ENCODE measurements at regions not wholly inside any gene's neighbourhood (a gene's known extent, or its start where the extent isn't known, plus 50 kb on each side); places are given as distances from the start of the nearest gene placed in this dataset.

DNA sequence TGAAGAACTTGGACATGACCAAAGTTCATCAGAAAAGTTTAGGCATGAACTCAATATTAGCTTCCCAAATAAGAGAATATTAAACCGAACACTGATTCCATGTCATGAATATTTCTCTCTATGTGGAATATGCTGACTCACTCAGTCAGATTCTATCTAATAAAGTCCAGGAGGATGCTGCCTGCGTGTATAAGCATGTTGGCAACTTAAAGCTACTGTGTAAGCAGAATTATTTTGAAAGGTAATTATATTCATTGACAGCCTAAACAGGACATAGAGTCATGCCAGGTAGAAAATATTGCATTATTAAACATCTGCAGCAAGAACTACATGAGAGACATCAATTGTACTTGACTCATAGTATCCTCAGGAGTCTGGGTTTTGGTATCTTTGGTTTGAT lies 367.9 kb upstream of the SPOCK3 start:
- no peak overlapping the region for H3K4me3 ChIP-seq
- no peak overlapping the region for H3K27ac ChIP-seq
- DNase-seq (ENCODE audit: low spot score), result no peak
- TF ChIP-seq, protein P1, sequence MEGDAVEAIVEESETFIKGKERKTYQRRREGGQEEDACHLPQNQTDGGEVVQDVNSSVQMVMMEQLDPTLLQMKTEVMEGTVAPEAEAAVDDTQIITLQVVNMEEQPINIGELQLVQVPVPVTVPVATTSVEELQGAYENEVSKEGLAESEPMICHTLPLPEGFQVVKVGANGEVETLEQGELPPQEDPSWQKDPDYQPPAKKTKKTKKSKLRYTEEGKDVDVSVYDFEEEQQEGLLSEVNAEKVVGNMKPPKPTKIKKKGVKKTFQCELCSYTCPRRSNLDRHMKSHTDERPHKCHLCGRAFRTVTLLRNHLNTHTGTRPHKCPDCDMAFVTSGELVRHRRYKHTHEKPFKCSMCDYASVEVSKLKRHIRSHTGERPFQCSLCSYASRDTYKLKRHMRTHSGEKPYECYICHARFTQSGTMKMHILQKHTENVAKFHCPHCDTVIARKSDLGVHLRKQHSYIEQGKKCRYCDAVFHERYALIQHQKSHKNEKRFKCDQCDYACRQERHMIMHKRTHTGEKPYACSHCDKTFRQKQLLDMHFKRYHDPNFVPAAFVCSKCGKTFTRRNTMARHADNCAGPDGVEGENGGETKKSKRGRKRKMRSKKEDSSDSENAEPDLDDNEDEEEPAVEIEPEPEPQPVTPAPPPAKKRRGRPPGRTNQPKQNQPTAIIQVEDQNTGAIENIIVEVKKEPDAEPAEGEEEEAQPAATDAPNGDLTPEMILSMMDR (IDR thresholded peaks at IDR 0.05), result no peak

DNA sequence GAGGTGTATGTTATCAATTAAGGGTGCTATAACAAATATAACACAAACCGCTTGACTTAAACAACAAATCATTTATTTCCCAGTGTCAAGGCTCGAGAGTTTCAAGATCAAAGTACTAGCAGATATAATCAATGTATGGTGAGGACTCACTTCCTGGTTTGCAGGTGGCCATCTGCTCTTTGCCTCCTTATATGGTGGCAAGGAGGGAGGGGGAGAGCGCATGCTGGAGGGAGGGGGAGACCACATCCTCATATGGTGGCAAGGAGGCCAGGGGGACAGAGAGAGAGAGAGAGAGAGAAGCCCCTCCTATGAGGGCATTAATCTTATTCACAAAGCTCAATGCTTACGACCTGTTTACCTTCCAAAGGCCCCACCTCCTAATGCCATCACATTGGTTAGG lies 372.3 kb upstream of the SPOCK3 start:
- Histone ChIP-seq H3K4me3 (no peak overlapping the region), H3K27ac (no peak overlapping the region)
- TF ChIP-seq, protein P1 (IDR thresholded peaks at IDR 0.05), result no peak
- DNase-seq (ENCODE audit: low spot score), result no peak

DNA sequence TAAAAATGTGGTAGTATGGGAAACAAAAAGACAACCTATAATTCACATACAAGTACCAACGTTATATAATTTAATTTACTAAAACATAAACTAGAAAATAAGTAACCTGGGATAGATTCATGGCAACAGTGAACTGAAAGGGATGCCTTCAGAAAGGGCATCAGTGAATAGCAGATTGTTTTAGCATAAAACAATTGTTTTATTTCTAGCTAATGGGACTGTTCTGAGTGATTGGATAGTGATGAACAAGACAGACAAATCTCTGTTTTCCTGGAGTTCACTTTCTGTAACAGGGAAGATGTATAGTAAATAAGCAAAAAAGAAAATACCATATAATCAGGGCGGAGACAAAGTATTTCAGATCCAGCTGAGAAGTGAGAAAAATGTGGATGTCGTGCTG lies 379.1 kb upstream of the SPOCK3 start:
- Histone ChIP-seq H3K4me3 (no peak overlapping the region), H3K27ac (no peak overlapping the region)
- DNase-seq (ENCODE audit: low spot score), result no peak
- TF ChIP-seq, protein P1 (IDR thresholded peaks at IDR 0.05), result no peak

DNA sequence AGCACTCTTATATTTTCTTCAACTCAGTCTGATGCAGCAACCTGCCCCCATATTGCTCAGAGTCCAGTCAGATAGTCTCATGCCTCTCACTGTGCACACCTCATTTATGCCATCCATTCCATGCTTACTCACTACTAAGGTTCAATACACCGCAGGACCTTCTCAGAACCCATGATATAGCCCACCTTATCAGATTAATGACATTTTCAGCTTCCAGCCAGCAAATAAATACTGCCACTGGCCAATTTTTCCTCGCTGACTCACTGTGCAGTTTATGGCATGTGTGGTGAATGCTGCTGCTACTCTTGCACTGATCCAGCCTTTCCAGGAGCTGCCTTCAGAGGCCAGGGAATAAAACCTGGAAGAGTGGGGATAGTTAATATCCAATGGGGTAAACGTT lies 380.6 kb upstream of the SPOCK3 start:
- Histone ChIP-seq H3K4me3 (no peak overlapping the region), H3K27ac (no peak overlapping the region)
- TF ChIP-seq, protein P1 (IDR thresholded peaks at IDR 0.05), result no peak
- no peak for DNase-seq (ENCODE audit: low spot score)

DNA sequence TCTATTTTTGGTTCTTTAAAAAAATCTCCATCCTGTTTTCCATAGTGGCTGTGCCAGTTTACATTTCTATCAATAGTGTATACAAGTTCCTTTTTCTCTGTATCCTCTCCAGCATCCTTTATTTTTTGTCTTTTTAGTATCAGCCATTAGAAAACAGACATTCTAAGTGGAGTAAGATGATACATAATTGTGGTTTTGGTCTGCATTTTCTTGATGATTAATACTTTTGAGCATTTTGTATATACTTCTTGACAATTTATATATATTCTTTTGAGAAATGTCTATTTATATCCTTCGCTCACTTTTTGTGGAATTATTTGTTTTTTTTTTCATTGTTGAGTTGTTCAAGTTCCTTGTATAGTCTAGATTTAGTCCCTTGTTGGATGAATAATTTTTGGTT lies 382.2 kb upstream of the SPOCK3 start:
- TF ChIP-seq, protein P1 (IDR thresholded peaks at IDR 0.05), result no peak
- H3K27ac ChIP-seq, result no peak overlapping the region
- DNase-seq (ENCODE audit: low spot score), result no peak
- H3K4me3 ChIP-seq, result no peak overlapping the region

DNA sequence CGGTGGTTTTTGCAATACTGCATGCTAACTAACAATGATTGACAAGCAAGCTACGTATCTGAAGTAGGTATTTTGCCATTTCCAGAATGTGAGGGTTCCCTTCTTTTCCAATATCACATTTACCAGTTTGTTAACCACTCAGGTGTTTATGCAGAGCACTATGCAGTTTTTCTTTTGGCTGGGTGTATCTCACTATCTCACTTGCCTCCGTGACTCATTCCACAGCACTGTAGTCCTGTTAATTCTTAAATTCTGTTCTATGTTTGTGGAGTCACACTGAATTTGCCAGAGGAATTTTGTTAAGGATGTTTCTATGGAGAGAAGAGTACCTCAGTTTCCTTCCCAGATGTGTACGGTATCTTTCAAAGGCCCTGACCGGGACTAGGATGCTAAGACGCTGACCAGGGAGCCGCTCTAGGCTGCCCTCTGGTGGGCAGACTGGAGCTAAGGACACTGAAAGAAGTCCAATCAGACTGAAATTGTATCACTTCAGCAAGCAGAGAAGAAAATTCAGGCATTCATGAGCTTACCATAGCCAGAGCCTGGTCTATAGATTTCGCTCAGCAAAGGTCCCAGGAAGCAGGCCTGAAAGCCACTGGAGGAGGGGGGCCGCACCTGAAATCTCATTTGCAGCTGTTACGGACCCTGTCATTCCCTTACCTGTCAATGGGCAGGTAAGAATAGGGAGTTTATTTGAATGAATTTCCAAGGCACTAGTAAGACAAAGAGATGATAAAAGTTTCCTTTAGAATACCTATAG lies 388.4 kb upstream of the SPOCK3 start:
- H3K27ac ChIP-seq, result no peak overlapping the region
- no peak for DNase-seq (ENCODE audit: low spot score)
- TF ChIP-seq, protein P1 (IDR thresholded peaks at IDR 0.05), result peak; percentile 26
- H3K4me3 ChIP-seq, result no peak overlapping the region

DNA sequence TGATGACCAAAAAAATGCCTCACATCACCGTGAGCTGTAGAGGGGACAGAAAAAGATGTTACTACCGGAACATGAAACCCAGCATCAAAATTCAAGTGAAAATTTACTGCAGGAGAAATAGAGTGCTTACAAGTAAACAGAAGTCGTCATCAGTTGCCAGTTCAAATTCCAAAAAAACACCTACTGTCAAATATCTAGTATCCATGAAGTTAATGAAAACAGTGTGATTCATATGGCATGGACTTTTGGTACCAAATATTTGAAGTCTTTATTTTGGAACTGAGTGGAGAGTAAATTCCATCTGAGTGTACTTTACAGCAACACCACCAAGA lies 388.9 kb upstream of the SPOCK3 start:
- H3K27ac ChIP-seq, result no peak overlapping the region
- DNase-seq (ENCODE audit: low spot score), result no peak
- H3K4me3 ChIP-seq, result no peak overlapping the region
- TF ChIP-seq, protein P1 (IDR thresholded peaks at IDR 0.05), result no peak

Measured in coronary artery (tissue), 2 donors.